OCI-LY7 (cell line): ENCODE measurements at regions not wholly inside any gene's neighbourhood (a gene's known extent, or its start where the extent isn't known, plus 50 kb on each side); places are given as distances from the start of the nearest gene placed in this dataset.

Source experiments
- BruUV-seq: library from RNA; stranded (reverse); fragments of 400-500 nt; replicated peaks from 2 replicates; lab custom pipeline; 2021; lab: Mats Ljungman, UMichigan
- CTCF ChIA-PET: fragments of 300-600 bp; sonication (Branson Sonifier 250); formaldehyde crosslinking; loops from one replicate; lab custom pipeline; 2022; ENCODE audit warnings: antibody characterized with exemption; ENCODE audit not compliant: unreplicated experiment; lab: Charles Lee
- POLR2A ChIA-PET: fragments of 300-600 bp; sonication (Branson Sonifier 250); formaldehyde crosslinking; loops from one replicate; lab custom pipeline; 2022; ENCODE audit warnings: antibody characterized with exemption; lab: Charles Lee
- DNase-seq: peaks from one replicate; pipeline ENCODE4 v3.0.0-alpha.2; 2015; ENCODE audit warnings: low spot score
- H2AFZ ChIP-seq: fragments of 200-600 bp; sonication (generic), shearing (Covaris generic); 2 replicates; pipeline ENCODE4 v1.6.1; 2014; ENCODE audit warnings: mild to moderate bottlenecking, antibody characterized with exemption, low read length, moderate library complexity
- H3K27ac ChIP-seq: fragments of 200-600 bp; sonication (generic); 2 replicates; pipeline ENCODE4 v1.5.1; 2014; ENCODE audit warnings: mixed run types, low read depth, mild to moderate bottlenecking, moderate library complexity, low read length, inconsistent platforms; ENCODE audit not compliant: poor library complexity, severe bottlenecking
- H3K36me3 ChIP-seq: fragments of 200-600 bp; sonication (generic); 2 replicates; pipeline ENCODE4 v1.6.1; 2014; ENCODE audit warnings: mild to moderate bottlenecking, antibody characterized with exemption, low read length, moderate library complexity, mixed read lengths; ENCODE audit not compliant: insufficient read depth
- H3K4me1 ChIP-seq: fragments of 200-600 bp; sonication (generic); 2 replicates; pipeline ENCODE4 v1.5.1; 2014; ENCODE audit warnings: mild to moderate bottlenecking, low read length; ENCODE audit not compliant: insufficient read depth, poor library complexity, severe bottlenecking
- H3K4me2 ChIP-seq: fragments of 200-600 bp; sonication (generic); 2 replicates; pipeline ENCODE4 v1.6.1; 2014; ENCODE audit warnings: mild to moderate bottlenecking, low read length
- H3K4me3 ChIP-seq: fragments of 200-600 bp; sonication (generic); 2 replicates; pipeline ENCODE4 v1.5.1; 2014; ENCODE audit warnings: mild to moderate bottlenecking, low read depth, low read length; ENCODE audit not compliant: poor library complexity, severe bottlenecking
- H3K79me2 ChIP-seq: fragments of 200-600 bp; sonication (generic); 2 replicates; pipeline ENCODE4 v1.6.1; 2016; ENCODE audit warnings: low read depth, mild to moderate bottlenecking, low read length, moderate library complexity, mixed read lengths; ENCODE audit not compliant: insufficient read depth
- H3K9me2 ChIP-seq: fragments of 200-600 bp; sonication (generic); 2 replicates; pipeline ENCODE4 v1.6.1; 2016; ENCODE audit warnings: mild to moderate bottlenecking, low read length, mixed read lengths; ENCODE audit not compliant: insufficient read depth
- H3K9me3 ChIP-seq: fragments of 200-600 bp; sonication (generic); 2 replicates; pipeline ENCODE4 v1.6.1; 2014; ENCODE audit warnings: mild to moderate bottlenecking, mixed run types, low read length, mixed read lengths
- H4K20me1 ChIP-seq: fragments of 200-600 bp; sonication (generic); 2 replicates; pipeline ENCODE4 v1.6.1; 2014; ENCODE audit warnings: mild to moderate bottlenecking, antibody characterized with exemption, low read length, moderate library complexity, mixed read lengths; ENCODE audit not compliant: insufficient read depth
- EZH2phosphoT487 ChIP-seq: fragments of 200-600 bp; sonication (generic); IDR thresholded peaks from 2 replicates; pipeline ENCODE4 v1.6.1; 2018; ENCODE audit warnings: low read depth, borderline replicate concordance, mild to moderate bottlenecking, mixed run types, antibody characterized with exemption, low read length, moderate library complexity, mixed read lengths
- intact Hi-C: fragments of 100-400 bp; cut with micrococcal nuclease; formaldehyde crosslinking; loops from one replicate; pipeline ENCODE4 v1.10.0; 2022; ENCODE audit not compliant: unreplicated experiment
- TF ChIP-seq, protein P1 (sequence below): fragments of 200-600 bp; sonication (generic); conservative IDR thresholded peaks from 2 replicates; pipeline ENCODE4 v1.5.1; 2014; ENCODE audit warnings: mild to moderate bottlenecking, antibody characterized with exemption, low read length, moderate library complexity, mixed read lengths

DNA sequence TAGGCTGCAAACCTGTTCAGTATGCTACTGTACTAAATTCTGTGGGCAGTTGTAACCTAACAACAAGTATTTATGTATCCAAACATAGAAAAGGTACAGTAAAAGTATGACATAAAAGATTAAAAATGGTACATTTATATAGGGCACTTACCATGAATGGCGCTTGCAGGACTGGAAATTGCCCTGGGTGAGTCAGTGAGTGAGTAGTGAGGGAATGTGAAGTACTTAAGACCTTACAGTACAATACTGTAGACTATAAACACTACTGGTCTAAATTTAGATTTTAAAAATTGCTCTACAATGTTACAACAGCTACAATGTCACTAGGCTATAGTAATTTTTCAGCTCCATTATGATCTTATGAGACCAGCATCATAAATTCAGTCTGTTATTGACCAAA, 146.0 kb upstream of the GNAI1 start:
- POLR2A ChIA-PET, result no interaction called here
- no peak for DNase-seq
- CTCF ChIA-PET, result no interaction called here

DNA sequence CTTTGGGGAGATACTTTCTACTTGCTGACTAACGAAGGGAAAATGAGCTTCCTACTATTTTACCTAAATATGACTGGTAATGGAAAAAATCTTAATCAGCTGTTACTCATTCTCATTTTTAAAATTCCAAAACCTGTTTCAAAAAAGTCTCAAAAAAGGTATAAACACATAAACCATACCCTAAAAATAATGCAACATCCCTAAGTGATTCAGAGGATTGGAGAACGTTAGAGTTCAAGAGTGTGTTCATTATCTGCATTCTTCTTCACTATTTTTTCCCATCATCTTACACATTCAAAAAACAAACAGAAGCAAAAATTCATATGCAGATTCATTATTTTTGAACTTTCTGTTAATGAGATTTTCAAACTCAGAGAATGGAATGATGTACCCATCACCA, 150.4 kb upstream of the GNAI1 start:
- H3K4me3 ChIP-seq, result no peak overlapping the region
- DNase-seq, result no peak
- H3K9me3 ChIP-seq, result no peaks in the 10 kb centered on the region
- H4K20me1 ChIP-seq, result no peaks in the 10 kb centered on the region
- BruUV-seq, result no TSS peak
- CTCF ChIA-PET, result no interaction called here
- no peaks in the 10 kb centered on the region for H3K4me1 ChIP-seq
- no peak for TF ChIP-seq EZH2phosphoT487
- TF ChIP-seq, protein P1, sequence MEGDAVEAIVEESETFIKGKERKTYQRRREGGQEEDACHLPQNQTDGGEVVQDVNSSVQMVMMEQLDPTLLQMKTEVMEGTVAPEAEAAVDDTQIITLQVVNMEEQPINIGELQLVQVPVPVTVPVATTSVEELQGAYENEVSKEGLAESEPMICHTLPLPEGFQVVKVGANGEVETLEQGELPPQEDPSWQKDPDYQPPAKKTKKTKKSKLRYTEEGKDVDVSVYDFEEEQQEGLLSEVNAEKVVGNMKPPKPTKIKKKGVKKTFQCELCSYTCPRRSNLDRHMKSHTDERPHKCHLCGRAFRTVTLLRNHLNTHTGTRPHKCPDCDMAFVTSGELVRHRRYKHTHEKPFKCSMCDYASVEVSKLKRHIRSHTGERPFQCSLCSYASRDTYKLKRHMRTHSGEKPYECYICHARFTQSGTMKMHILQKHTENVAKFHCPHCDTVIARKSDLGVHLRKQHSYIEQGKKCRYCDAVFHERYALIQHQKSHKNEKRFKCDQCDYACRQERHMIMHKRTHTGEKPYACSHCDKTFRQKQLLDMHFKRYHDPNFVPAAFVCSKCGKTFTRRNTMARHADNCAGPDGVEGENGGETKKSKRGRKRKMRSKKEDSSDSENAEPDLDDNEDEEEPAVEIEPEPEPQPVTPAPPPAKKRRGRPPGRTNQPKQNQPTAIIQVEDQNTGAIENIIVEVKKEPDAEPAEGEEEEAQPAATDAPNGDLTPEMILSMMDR, result no peak
- no peak overlapping the region for H3K4me2 ChIP-seq
- no peak overlapping the region for H3K27ac ChIP-seq
- H3K9me2 ChIP-seq, result no peaks in the 10 kb centered on the region
- POLR2A ChIA-PET, result no interaction called here
- no peak overlapping the region for H2AFZ ChIP-seq
- H3K79me2 ChIP-seq, result no peaks in the 10 kb centered on the region
- no peaks in the 10 kb centered on the region for H3K36me3 ChIP-seq
- intact Hi-C loops, result no loop called here

More for the DNA sequence above, 146.0 kb upstream of the GNAI1 start:
- Histone ChIP-seq H3K9me3 (no peaks in the 10 kb centered on the region), H3K4me1 (no peaks in the 10 kb centered on the region), H3K27ac (no peak overlapping the region), H3K9me2 (no peaks in the 10 kb centered on the region), H3K79me2 (no peaks in the 10 kb centered on the region), H3K36me3 (no peaks in the 10 kb centered on the region), H2AFZ (no peak overlapping the region), H4K20me1 (no peaks in the 10 kb centered on the region), H3K4me3 (no peak overlapping the region), H3K4me2 (no peak overlapping the region)
- BruUV-seq, result no TSS peak
- TF ChIP-seq, protein P1, result no peak
- intact Hi-C loops, result no loop called here

DNA sequence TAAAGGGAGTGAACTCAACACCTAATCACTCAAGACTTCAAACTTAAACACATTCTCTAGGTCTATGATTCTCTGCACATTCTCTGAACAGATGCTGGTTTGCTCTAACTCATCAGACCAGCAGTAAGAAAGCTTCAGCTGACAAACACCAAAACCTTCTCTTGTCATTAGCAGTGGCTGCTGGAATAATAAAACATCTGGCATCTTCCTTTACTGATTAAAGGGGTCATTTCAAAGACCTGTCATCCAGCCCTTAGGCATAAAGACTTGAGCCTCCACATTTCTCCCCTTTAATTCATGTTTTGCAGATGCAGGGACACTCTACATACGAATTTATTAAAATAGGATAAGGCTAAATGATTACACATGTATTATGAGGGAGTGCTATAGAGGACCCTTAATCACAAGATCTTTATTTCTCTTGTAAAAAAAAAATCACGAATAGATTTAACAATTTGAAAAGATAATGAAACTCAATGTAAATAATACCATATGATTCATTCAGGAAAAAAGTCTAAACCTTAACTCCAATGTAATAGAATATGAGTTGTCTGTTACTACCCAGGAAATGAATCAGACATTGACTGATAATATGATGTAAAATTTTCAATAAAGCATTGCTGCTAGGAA, 152.4 kb upstream of the GNAI1 start:
- no peaks in the 10 kb centered on the region for H3K9me3 ChIP-seq
- POLR2A ChIA-PET, result no interaction called here
- no peak overlapping the region for H2AFZ ChIP-seq
- H3K4me1 ChIP-seq, result no peaks in the 10 kb centered on the region
- H3K4me2 ChIP-seq, result no peak overlapping the region
- no peak overlapping the region for H3K4me3 ChIP-seq
- H3K36me3 ChIP-seq, result no peaks in the 10 kb centered on the region
- H4K20me1 ChIP-seq, result no peaks in the 10 kb centered on the region
- no peak overlapping the region for H3K27ac ChIP-seq
- no TSS peak for BruUV-seq
- H3K79me2 ChIP-seq, result no peaks in the 10 kb centered on the region
- TF ChIP-seq EZH2phosphoT487, result no peak
- no peaks in the 10 kb centered on the region for H3K9me2 ChIP-seq
- intact Hi-C loops, result no loop called here
- CTCF ChIA-PET, result no interaction called here
- DNase-seq, result no peak
